IPS-15b (cell line): ENCODE measurements at regions not wholly inside any gene's neighbourhood (a gene's known extent, or its start where the extent isn't known, plus 50 kb on each side); places are given as distances from the start of the nearest gene placed in this dataset.

Experiments
- H3K27me3 ChIP-seq: one replicate; pipeline ENCODE4 v1.6.1; 2013; ENCODE audit warnings: low read length; ENCODE audit not compliant: control insufficient read depth, insufficient read depth
- H3K36me3 ChIP-seq: one replicate; pipeline ENCODE4 v1.6.1; 2013; ENCODE audit warnings: low read length; ENCODE audit not compliant: control insufficient read depth, insufficient read depth
- H3K4me1 ChIP-seq: one replicate; pipeline ENCODE4 v1.6.1; 2013; ENCODE audit warnings: mild to moderate bottlenecking, low read length; ENCODE audit not compliant: control insufficient read depth, insufficient read depth
- H3K4me3 ChIP-seq: one replicate; pipeline ENCODE4 v1.5.1; 2013; ENCODE audit warnings: low read depth, low read length
- H3K9ac ChIP-seq: one replicate; pipeline ENCODE4 v1.6.1; 2013; ENCODE audit warnings: low read depth, mild to moderate bottlenecking, low read length
- H3K9me3 ChIP-seq: one replicate; pipeline ENCODE4 v1.6.1; 2013; ENCODE audit warnings: mild to moderate bottlenecking, low read length; ENCODE audit not compliant: control insufficient read depth, insufficient read depth

- Histone ChIP-seq H3K9ac (no peak overlapping the region), H3K4me3 (no peak overlapping the region), H3K27me3 (no peaks in the 10 kb centered on the region), H3K9me3 (no peaks in the 10 kb centered on the region), H3K36me3 (no peaks in the 10 kb centered on the region), H3K4me1 (no peaks in the 10 kb centered on the region)
These were observed 813.0 kb downstream of the GALC start for GRCh38 chr14:87179936-87180335.

- Histone ChIP-seq H3K27me3 (no peaks in the 10 kb centered on the region), H3K36me3 (no peaks in the 10 kb centered on the region), H3K9me3 (no peaks in the 10 kb centered on the region), H3K4me1 (no peaks in the 10 kb centered on the region), H3K9ac (no peak overlapping the region), H3K4me3 (no peak overlapping the region)
These were observed 814.7 kb downstream of the GALC start for GRCh38 chr14:87178277-87178676.

- Histone ChIP-seq H3K4me3 (no peak overlapping the region), H3K9ac (no peak overlapping the region), H3K4me1 (peaks cover 4% of the 10 kb centered on the region), H3K27me3 (no peaks in the 10 kb centered on the region), H3K9me3 (no peaks in the 10 kb centered on the region), H3K36me3 (no peaks in the 10 kb centered on the region)
These were observed 817.8 kb downstream of the GALC start for GRCh38 chr14:87175175-87175574.

GRCh38 chr14:87171141-87171540 is 821.8 kb downstream of the GALC start:
- Histone ChIP-seq H3K9me3 (no peaks in the 10 kb centered on the region), H3K4me3 (no peak overlapping the region), H3K27me3 (no peaks in the 10 kb centered on the region), H3K36me3 (no peaks in the 10 kb centered on the region), H3K4me1 (peaks cover 12% of the 10 kb centered on the region), H3K9ac (no peak overlapping the region)

GRCh38 chr14:87170179-87170578 is 822.8 kb downstream of the GALC start:
- no peak overlapping the region for H3K9ac ChIP-seq
- no peak overlapping the region for H3K4me3 ChIP-seq
- peaks cover 12% of the 10 kb centered on the region for H3K4me1 ChIP-seq
- H3K27me3 ChIP-seq, result no peaks in the 10 kb centered on the region
- H3K9me3 ChIP-seq, result no peaks in the 10 kb centered on the region
- H3K36me3 ChIP-seq, result no peaks in the 10 kb centered on the region

- no peaks in the 10 kb centered on the region for H3K36me3 ChIP-seq
- no peak overlapping the region for H3K9ac ChIP-seq
- no peaks in the 10 kb centered on the region for H3K27me3 ChIP-seq
- H3K9me3 ChIP-seq, result no peaks in the 10 kb centered on the region
- H3K4me3 ChIP-seq, result no peak overlapping the region
- peaks cover 12% of the 10 kb centered on the region for H3K4me1 ChIP-seq
These were observed 823.6 kb downstream of the GALC start for GRCh38 chr14:87169362-87169761.

- no peaks in the 10 kb centered on the region for H3K36me3 ChIP-seq
- H3K27me3 ChIP-seq, result no peaks in the 10 kb centered on the region
- no peaks in the 10 kb centered on the region for H3K9me3 ChIP-seq
- no peak overlapping the region for H3K9ac ChIP-seq
- no peaks in the 10 kb centered on the region for H3K4me1 ChIP-seq
- no peak overlapping the region for H3K4me3 ChIP-seq
These were observed 831.5 kb downstream of the GALC start for GRCh38 chr14:87161502-87161901.

- Histone ChIP-seq H3K36me3 (no peaks in the 10 kb centered on the region), H3K9me3 (no peaks in the 10 kb centered on the region), H3K9ac (no peak overlapping the region), H3K4me3 (no peak overlapping the region), H3K4me1 (peaks cover 2% of the 10 kb centered on the region), H3K27me3 (no peaks in the 10 kb centered on the region)
These were observed 832.0 kb downstream of the GALC start for GRCh38 chr14:87160989-87161388.

GRCh38 chr14:87158283-87158682 is 834.7 kb downstream of the GALC start:
- Histone ChIP-seq H3K36me3 (no peaks in the 10 kb centered on the region), H3K4me3 (no peak overlapping the region), H3K27me3 (peaks cover 8% of the 10 kb centered on the region), H3K9ac (no peak overlapping the region), H3K4me1 (peaks cover 14% of the 10 kb centered on the region), H3K9me3 (no peaks in the 10 kb centered on the region)

GRCh38 chr14:87156878-87157277 is 836.1 kb downstream of the GALC start:
- Histone ChIP-seq H3K27me3 (peaks cover 21% of the 10 kb centered on the region), H3K9ac (no peak overlapping the region), H3K4me1 (peaks cover 21% of the 10 kb centered on the region), H3K36me3 (no peaks in the 10 kb centered on the region), H3K4me3 (no peak overlapping the region), H3K9me3 (no peaks in the 10 kb centered on the region)

- H3K9ac ChIP-seq, result no peak overlapping the region
- no peaks in the 10 kb centered on the region for H3K36me3 ChIP-seq
- peaks cover 29% of the 10 kb centered on the region for H3K27me3 ChIP-seq
- no peak overlapping the region for H3K4me3 ChIP-seq
- H3K4me1 ChIP-seq, result peaks cover 21% of the 10 kb centered on the region
- H3K9me3 ChIP-seq, result no peaks in the 10 kb centered on the region
These were observed 837.0 kb downstream of the GALC start for GRCh38 chr14:87155856-87156488.

GRCh38 chr14:87153901-87154300 is 839.1 kb downstream of the GALC start:
- no peak overlapping the region for H3K4me3 ChIP-seq
- no peaks in the 10 kb centered on the region for H3K36me3 ChIP-seq
- no peak overlapping the region for H3K9ac ChIP-seq
- peaks cover 39% of the 10 kb centered on the region for H3K27me3 ChIP-seq
- peaks cover 28% of the 10 kb centered on the region for H3K4me1 ChIP-seq
- H3K9me3 ChIP-seq, result no peaks in the 10 kb centered on the region
